ENCODE measurements at regions not wholly inside any gene's neighbourhood (a gene's known extent, or its start where the extent isn't known, plus 50 kb on each side); places are given as distances from the start of the nearest gene placed in this dataset.
A peak's percentile ranks its signal among the peaks of the same experiment; 100 is the strongest.

GRCh38 chr12:65556676-65557437 lies 267.4 kb upstream of the HMGA2 start:
- peak; percentile 95 for DNase-seq

GRCh38 chr12:65557438-65558181 lies 266.7 kb upstream of the HMGA2 start:
- DNase-seq, result no peak

GRCh38 chr12:65560286-65560685 lies 264.0 kb upstream of the HMGA2 start:
- DNase-seq, result no peak

GRCh38 chr12:65561798-65562382 lies 262.4 kb upstream of the HMGA2 start:
- DNase-seq, result peak; percentile 51

- DNase-seq, result peak; percentile 97
Observed at GRCh38 chr12:65565601-65566560, 258.4 kb upstream of the HMGA2 start.

GRCh38 chr12:65566751-65567150 lies 257.5 kb upstream of the HMGA2 start:
- DNase-seq, result no peak

- no peak for DNase-seq
Observed at GRCh38 chr12:65567820-65568219, 256.5 kb upstream of the HMGA2 start.

- DNase-seq, result no peak
Observed at GRCh38 chr12:65568517-65568916, 255.8 kb upstream of the HMGA2 start.

- no peak for DNase-seq
Observed at GRCh38 chr12:65570451-65571130, 253.7 kb upstream of the HMGA2 start.

- DNase-seq, result no peak
Observed at GRCh38 chr12:65574867-65575266, 249.4 kb upstream of the HMGA2 start.

GRCh38 chr12:65584016-65584415 lies 240.3 kb upstream of the HMGA2 start:
- no peak for DNase-seq

GRCh38 chr12:65585648-65586602 lies 238.4 kb upstream of the HMGA2 start:
- peak; percentile 82 for DNase-seq

GRCh38 chr12:65586796-65587195 lies 237.5 kb upstream of the HMGA2 start:
- DNase-seq, result no peak

GRCh38 chr12:65590318-65590717 lies 234.0 kb upstream of the HMGA2 start:
- DNase-seq, result no peak

- DNase-seq, result no peak
Observed at GRCh38 chr12:65592416-65592815, 231.9 kb upstream of the HMGA2 start.

- no peak for DNase-seq
Observed at GRCh38 chr12:65593239-65593701, 231.0 kb upstream of the HMGA2 start.

- DNase-seq, result no peak
Observed at GRCh38 chr12:65594409-65594808, 229.9 kb upstream of the HMGA2 start.

GRCh38 chr12:65595016-65595560 lies 229.2 kb upstream of the HMGA2 start:
- DNase-seq, result no peak

GRCh38 chr12:65596514-65597091 lies 227.7 kb upstream of the HMGA2 start:
- no peak for DNase-seq

GRCh38 chr12:65597527-65597926 lies 226.8 kb upstream of the HMGA2 start:
- DNase-seq, result no peak

Data from islet precursor cell (in vitro differentiated cells).